ENCODE measurements at regions not wholly inside any gene's neighbourhood (a gene's known extent, or its start where the extent isn't known, plus 50 kb on each side); places are given as distances from the start of the nearest gene placed in this dataset.
A peak's percentile ranks its signal among the peaks of the same experiment; 100 is the strongest.
"Not testable (repeated sequence)": the region's sequence is repeated elsewhere in the genome, so short reads cannot be mapped to it uniquely, and the experiment has no call there.

DNA sequence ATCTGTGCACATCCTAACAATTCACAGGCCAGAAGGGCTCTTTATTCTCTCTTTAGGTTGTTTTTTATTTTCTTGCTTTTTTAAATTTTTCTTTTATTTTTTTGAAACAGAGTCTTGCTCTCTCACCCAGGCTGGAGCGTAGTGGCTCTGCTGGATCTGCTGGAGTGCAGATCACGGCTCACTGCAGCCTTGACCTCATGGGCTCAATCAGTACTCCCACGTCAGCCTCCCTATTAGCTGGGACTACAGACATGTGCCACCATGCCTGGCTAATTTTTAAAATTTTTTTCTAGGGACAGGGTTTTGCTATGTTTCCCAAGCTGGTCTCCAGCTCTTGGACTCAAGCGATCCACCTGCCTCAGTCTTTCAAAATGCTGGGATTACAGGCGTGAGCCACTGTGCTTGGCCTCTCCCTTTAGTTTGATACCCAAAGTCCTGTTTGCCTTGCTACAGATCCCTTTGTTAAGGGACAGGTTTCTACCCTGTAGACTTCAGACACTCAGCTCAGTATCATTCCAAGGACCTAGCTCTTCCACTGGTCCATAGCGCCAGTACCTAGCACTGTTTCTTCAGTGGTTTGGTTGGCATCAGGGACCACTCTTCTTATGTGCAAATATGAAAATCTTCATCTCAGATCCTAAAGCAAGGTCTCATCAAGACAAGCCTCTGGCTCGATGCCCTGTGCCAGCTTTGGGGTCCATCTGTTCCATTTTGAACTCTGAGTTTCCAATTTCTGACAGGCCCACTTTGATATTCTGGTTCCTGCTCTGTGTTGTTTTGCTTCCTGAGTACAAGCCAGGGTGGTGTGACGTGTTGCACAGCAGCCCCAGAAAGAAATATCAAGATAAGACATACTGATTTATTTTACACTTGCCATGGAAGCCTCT, 211.7 kb downstream of the FAT3 start:
- ATAC-seq = no peak

DNA sequence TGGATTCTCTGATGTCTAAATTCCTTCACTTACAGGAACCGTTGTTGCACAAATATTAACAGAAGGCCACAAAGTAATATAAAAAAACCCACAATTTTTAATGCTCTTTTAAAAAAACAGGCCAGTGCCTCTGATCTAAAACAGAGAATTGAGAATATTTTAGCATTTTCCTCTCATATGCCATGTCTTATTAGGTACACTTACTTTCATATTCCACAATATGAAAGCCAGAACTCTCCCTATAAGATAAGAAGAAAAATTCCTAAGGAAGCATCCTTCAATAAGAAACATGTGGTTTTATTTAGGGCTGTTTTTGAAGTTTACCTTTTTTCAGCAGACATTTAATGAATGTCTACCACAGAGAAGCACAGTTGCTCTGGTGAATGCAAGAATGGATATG, 214.5 kb downstream of the FAT3 start:
- ATAC-seq = no peak

DNA sequence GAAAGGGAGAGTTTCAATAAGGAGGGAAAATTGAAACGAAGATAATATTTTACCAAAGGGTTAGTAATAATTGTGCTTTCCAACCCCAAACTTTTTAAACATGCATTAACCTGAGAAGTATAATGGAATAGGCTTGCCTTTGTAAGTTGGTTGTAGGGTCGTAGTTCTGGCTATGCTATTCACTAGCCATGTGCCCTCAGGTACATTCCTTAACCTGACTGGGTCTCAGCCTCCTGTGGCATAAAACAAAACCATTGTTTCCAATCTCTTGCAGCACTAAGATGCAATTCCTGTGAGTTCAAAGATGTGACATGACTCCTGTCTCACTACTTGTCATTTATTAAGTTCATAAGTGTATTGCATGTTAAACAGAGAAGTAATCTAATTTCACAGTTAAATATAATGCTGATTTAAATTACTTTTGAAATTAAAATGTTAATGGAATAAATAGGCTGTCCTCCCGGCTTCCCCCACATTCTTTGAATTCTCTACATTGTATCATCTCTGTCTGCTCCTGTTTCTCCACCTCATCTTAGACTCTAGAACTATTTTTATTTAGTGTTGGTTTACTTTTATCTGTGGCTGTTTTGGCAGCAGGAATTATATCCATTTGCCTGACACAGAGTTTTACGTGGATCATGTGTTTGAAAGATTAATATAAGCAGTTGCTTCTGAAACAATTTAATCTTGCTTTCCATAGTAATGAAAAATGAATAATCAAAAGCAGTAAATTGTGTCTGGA, 216.3 kb downstream of the FAT3 start:
- ATAC-seq = no peak

DNA sequence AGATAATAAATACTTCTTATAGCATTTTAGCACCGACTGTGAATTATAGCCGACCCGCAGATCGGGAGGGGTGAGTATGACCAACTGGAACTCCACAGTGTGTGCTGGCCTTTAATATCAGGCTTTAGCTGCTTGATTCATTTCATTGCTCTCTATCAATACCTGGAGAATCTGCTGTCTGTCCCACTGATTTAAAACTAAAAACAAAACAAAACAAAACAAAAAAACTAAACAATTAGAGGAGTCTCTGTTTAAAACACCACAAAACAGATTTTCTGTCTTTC, 216.8 kb downstream of the FAT3 start:
- ATAC-seq = no peak

DNA sequence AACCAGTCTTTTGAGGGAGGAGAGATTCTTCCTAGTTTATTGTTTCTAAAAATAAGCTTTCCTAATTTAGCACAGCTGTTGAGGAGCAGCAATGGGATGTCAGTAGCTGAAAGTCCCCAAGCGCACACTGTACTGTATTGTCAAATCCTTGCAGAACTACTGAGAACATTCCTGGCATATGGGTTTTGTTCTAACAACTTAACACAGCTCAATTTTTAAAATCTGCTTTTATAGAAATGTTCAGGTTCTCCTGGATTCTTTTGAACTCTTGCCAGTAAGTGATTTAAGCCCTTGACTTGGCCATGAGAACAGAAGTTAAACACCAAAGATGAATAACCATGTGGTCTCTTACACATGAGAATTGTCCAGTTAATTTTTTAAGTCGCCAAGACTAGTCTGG, 218.6 kb downstream of the FAT3 start:
- no peak for ATAC-seq

DNA sequence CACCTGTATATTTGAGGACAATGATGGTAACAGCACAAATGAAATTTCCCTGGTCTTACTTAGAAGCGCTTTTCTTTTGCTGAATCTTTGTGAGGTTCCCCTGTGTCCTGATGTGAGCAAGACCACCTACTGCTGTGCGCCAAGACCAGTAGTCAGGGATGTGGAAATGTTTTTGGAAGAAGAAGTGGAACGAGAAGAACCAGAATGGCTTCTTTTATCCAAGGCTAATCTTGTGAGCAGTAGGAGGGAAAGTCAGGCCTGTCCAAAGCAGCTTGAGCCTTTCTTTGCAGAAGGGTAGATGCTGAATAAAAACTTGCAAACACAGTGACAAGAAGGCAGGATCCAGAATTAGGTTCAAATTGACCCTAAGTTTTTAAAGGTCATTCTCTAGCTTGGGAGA, 223.0 kb downstream of the FAT3 start:
- peak; percentile 55 for ATAC-seq

DNA sequence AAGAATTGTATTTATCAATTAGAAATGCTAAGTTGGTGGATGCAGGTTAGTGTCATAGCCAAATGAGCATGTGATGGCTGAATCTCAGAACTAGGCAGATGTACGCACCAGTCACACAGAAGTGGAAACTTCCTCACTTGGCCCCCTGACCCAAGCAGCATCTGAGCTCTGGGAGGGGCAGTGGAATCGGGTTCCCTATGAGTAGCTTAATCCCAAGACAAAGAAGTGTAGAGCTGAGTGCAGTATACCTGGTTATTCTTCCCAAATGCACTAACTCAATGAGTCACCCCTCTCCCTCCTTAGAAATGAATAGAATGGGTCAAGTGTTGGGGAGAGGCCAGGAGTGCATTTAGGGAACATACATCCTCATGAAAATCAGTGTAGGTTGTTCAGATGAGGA, 224.6 kb downstream of the FAT3 start:
- peak; percentile 6 for ATAC-seq

DNA sequence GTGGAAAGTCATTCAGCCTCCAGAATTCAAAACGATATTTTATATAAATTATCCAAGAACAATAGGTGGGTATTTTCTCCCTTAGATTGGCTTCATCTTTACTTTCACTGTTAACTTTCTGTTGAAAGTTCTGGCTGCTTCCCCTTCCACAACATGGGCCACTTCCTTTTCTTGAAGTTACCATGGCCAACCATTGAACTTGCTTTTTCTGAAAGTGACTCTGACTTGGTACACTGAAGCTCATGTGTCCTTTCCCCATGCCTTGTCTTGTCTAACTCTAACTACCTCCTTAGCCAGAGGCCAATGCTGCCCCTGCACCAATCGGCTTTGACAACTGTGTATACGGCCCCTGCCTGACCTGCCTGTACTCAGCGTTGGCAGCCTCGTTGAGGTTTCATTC, 225.2 kb downstream of the FAT3 start:
- ATAC-seq = no peak

DNA sequence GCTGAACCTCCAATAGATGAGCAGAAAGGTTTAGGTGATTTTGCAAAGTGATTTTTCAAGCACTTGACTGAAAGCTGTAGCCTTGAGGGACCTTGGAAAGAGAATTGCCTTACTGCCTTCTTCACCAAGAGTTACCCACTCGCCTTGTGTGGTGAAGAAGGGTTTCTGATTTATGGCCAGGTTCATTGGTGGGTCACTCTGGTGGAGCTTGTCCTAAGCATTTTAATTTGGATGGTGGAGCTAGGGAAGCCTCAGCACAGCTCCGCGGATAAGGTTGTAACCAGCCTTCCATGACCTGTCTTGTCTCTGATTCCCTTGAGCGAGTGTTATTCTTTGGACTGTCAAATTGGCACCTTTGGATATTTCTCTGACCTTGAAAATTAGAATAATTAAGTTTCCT, 226.4 kb downstream of the FAT3 start:
- no peak for ATAC-seq

DNA sequence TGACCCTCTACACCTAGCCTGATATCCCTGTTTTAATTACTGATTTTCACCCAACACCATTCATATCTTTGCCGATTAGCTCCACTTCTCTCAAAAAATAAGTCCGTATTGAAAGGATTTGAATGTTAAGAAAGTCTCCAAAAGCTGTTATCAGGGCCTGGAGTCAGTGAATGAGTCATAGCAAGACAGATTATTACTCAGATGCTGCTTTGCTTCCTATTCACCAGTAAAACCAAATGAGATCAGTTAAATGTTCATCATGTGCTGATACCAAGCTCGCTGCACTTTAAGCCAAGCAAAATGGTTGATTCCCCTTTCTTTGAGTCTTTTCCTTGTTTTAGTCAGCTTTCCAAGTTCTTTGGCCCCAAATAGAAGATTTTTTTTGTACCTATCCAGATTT, 228.4 kb downstream of the FAT3 start:
- no peak for ATAC-seq

DNA sequence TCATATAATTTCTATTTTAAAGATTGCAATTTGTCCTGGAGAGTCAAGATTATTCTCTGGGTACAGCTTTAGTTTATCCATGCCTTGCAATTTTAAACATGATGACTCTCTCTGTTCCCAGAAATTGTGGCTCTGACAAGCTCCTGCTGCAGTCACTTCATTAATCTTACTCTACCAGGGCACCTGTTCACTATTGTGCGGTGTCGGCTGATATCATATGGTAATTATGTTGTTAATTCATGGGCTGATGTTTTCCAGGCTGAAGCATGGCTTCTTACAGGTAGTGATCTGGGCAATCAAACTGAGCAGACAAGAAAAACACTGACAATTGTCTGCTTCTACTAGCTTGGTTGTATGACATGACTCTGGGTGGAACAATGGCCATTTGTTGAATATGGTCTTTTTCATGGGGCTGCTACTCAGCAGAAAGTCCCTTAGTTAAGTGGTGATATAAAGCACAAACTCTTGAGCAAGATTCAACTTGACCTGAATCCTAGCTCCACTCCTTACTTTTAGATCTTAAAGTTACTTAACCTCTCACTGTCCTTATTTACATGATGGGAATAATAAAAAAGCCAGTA, 230.7 kb downstream of the FAT3 start:
- ATAC-seq = no peak

DNA sequence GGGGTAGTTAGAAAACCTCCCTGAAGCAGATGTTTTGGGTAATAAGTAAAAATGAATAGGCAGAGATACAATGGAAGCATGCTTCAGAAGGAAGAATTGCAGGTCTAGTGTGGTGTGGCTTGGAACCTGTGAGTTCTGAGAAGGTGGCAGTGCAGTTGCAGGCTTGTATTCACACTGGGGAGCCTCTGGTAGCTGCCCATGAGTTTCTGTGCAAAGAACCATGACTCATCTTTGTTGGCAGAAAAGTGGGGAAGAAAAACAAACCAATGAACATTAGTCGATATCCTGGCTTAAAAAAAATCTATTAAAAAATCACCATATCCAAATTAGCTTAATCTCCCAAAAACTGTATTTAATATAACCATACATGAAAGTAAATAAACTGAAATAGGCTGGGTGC, 232.6 kb downstream of the FAT3 start:
- no peak for ATAC-seq

DNA sequence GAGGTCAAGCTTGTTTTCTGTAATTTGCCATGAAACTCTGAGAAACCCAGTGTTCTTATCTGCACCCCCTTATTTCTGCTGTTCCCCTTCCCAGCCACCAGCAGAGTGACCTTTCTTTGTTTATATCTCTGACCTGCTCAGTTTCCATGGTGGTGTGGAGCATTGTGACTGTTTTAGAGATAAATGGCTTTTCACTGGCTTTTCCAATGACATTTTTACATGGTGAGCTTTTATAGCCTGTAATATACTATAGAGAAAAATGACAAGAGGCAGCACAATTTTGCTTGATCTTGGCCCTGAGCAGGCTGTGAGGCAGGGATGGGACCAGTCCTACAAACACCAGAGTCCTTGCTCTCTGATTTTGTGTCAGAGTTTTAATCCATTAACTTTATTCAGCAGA, 233.9 kb downstream of the FAT3 start:
- no peak for ATAC-seq

DNA sequence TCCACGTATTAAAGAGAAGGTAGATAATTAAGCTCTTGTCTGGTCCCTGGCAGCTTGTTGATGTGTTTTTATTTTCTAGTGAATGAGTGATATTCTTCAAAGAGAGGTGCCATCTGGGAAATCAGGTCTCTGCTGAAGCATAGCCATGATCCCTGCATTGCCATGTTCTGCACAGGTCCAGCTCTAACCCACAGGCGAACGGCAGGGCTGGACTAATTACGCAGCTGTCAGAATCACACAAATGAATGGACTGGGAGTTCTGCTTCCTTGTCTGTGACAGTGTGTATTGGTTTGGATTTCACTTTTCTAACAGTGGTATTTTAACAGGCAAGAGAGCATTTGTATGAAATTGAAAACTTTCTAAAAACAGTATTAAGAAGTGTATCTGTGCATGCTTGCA, 235.6 kb downstream of the FAT3 start:
- ATAC-seq = no peak

DNA sequence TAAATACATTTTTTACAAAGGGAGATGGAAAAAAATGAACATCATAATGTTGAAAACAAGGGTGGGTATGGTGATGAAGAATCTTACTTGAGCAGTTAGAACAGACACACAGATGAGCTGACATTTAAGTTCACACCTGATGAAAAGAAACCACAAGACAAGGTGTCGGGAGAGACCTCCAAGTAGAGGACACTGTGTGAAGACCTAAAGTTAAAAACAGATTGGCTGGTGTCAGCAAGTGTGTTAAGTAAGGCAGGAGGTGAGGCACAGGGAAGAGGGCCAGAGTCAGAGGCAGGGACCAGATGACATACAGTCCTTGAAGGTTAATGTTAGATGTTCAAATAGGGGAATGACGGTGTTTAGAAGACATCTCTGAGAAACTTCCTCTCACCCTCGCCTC, 236.8 kb downstream of the FAT3 start:
- ATAC-seq = no peak

DNA sequence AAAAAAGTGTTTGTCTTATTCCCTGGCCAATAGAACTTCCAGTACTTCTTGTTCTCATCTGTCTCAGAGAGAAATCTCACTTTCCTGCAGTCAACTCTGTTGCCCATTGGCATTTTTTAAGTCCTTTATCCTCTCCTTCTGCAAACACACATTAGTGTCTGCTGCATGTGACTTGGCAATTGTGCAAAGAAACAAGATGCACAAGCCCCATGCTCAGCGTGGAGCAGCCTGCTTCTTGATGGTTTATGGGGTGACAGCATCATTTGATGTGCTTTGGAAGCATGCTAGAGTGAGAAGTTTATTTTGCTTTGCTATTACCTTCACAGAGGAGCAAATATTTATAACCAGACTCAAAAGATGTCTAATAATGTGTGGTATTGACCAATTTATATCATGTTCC, 238.2 kb downstream of the FAT3 start:
- no peak for ATAC-seq

DNA sequence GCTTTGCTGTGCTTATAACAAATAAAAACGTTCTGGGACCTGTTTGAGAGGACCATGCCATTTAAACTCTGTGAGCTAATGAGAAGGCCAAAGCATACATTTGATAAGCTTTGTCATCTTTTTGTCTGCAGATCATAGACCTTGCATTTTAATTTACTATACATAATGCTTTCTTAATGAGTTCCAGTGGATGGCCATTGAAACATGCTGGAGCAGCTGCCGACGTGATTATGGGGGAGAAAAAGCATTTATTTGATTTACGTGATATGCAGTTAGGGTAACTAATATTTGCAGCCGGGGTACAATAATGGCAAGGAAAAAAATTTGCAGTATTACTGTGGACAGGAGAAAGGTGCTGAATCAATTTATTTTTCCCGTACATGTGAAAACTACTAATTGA, 240.2 kb downstream of the FAT3 start:
- no peak for ATAC-seq

DNA sequence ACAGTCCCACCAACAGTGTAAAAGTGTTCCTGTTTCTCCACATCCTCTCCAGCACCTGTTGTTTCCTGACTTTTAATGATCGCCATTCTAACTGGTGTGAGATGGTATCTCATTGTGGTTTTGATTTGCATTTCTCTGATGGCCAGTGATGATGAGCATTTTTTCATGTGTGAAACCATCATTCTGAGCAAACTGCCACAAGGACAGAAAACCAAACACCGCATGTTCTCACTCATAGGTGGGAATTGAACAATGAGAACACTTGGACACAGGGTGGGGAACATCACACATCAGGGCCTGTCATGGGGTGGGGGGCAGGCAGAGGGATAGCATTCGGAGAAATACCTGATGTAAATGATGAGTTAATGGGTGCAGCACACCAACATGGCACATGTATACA, 240.8 kb downstream of the FAT3 start:
- not testable (repeated sequence) for ATAC-seq

DNA sequence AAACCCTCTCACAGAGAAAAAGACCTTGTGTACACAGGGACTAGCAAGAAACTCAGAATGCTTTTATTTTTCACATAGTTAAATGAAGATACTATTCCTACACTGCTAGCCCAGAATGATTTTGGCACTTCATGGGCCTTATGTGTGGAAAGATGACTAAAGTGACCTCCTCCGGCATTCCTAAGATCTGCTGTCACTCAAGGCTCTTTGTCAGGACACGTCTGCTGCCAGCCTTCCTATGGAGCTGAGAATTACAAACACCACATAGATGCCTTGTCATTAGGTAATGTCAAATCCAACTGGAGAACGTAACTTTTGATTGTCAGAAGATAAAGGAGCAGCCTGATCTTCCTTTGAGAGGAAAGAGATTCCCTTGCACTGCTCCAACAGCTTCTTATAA, 249.1 kb downstream of the FAT3 start:
- no peak for ATAC-seq

DNA sequence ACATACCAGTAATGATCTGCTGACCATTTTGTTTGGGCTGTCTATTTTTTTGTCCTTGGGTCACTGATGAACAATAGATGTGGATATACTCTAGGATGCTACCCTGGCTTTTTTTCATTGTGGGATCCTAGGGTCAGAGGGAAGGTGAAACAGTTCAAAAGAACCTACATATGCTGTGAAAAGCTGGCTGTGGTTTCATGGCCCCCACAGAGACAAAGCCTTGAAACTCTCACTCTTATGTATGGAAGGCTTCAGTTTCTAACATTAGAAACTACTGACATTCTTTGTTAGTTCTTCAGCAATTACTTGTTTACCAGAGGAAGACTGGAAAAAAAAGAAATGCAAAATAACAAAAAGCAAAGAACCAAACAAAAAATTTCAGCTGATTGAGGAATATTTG, 250.7 kb downstream of the FAT3 start:
- ATAC-seq = no peak

DNA sequence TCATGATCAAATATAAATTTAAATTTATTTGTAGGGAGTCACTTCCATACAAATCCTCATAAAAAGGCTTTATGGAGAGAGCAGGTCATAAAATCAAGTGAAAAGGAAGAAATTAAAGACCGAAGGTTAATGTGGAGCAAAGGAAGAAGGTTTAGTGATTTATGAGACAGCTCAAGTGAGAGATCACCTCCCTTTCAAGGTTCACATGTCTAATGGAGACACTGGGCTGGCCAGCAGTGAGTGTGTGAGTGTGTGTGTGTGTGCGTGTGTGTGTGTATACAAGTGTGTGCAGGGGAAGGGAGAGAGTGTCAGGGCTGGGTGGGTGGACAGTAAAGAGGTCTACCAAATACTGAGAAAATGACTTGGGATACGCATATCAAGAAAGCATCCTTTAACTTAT, 251.2 kb downstream of the FAT3 start:
- no peak for ATAC-seq

DNA sequence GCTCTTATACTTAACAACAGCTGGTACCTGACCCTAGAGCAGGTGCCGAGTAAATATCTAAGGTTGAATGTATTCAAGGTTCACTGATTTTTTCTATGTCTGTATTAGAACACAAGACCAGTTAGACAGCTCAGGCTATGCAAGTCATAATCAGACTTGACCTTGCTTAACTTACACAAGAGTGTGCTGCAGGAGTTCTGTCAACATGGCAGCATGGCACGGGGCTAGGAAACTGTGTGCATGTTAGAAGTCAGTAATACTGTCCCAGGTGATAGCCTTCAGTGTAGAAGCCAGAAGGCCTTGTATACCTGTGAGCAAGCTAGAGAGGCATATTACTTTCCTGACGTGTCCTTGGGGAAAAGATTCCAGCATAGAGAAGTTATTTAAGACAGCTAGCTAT, 253.1 kb downstream of the FAT3 start:
- ATAC-seq = peak; percentile 18

DNA sequence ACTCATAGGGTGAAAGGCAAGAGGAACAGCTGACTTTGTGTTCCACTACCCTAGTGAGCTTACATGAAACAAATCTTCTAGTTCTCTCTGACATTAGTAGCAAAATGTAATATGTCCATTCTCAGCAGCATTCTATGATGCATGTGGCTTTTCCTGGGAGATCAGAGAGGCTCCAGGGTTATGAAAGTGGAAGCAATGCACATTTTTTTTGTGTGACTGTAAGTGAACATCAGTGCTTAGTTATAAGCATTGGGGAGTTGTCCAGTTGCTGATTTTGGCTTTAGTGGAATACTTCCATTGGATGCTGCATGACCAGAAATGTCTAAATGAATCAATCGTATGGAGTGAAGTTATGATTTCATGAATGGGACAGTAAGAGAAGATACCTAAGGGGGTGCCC, 255.9 kb downstream of the FAT3 start:
- ATAC-seq = no peak

DNA sequence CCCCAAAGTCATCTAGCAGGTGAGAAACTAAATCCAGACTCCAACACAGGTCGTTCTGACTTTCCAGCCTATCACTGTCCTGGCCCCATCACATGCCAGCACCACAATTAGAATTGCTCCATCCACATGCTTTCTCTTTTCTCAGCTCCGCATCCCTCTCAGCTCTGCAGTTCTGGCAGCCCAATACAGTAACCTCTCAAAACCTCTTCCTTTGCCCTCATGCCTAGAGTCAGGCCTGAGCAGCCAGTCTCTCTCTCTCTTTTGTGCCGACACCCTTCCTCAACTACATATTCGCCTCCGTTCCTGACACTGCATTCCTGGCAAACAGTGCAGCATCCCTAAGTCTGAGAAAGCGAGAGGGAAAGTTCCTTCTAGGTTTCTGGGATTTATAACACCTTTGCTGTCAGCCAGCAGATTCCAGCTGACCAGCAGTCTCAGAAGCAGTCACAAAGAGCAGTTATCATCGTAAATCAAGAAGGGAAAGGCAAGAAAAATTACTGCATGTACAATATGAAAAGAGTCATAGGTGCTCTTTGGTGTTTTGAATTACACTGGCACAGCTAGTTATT, 258.0 kb downstream of the FAT3 start:
- ATAC-seq = no peak
